GM21737 (cell line): ENCODE measurements at regions not wholly inside any gene's neighbourhood (a gene's known extent, or its start where the extent isn't known, plus 50 kb on each side); places are given as distances from the start of the nearest gene placed in this dataset.

Source experiments
- ATAC-seq: cut with Tn5 transposase; IDR thresholded peaks from one replicate; pipeline ENCODE4 v1.9.1; 2021; ENCODE audit warnings: mild to moderate bottlenecking, moderate library complexity; ENCODE audit not compliant: unreplicated experiment

GRCh38 chr2:59938181-59938580 lies 615.3 kb downstream of the BCL11A start:
- ATAC-seq: no peak

DNA sequence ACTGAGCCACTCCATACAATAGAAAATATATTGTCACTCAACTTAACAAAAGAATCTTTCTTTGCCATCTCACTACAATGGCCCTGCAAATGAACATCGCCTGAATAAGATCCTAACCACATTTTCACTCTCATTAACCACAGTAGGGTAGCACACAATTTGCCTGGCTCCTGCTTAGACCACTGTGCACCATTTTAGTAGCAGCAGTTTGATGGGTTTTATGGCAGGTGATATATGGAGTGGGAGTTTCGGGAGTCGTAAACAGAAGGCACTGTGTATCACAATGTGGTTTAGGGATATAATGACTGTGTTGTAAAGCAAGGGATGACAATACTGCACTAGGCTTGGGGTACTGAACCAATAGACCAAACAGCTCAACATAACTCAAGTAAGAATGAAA lies 617.4 kb downstream of the BCL11A start:
- no peak for ATAC-seq

- no peak for ATAC-seq
These were observed 618.4 kb downstream of the BCL11A start for GRCh38 chr2:59935005-59935404.

DNA sequence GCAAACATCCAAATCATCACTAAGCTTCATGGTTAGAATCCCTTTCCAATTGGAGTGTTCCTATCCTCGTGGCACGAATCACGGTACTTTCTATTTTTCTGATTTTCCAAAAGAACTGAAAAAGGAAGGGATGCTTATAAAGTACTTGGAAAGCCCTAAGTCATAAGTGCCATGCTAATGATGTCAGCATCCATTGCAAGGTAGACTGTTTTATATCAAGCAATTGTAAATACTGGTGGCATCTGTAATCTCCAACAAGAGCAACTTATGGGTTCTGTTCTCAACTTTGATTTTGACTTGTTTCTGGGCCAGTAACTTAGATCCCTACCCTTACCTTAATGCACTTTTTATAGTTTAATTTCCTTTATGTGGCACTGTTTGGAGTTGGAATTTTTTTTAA lies 619.5 kb downstream of the BCL11A start:
- no peak for ATAC-seq

- no peak for ATAC-seq
These were observed 621.1 kb downstream of the BCL11A start for GRCh38 chr2:59932341-59932740.

GRCh38 chr2:59930430-59930829 lies 623.0 kb downstream of the BCL11A start:
- ATAC-seq: no peak

DNA sequence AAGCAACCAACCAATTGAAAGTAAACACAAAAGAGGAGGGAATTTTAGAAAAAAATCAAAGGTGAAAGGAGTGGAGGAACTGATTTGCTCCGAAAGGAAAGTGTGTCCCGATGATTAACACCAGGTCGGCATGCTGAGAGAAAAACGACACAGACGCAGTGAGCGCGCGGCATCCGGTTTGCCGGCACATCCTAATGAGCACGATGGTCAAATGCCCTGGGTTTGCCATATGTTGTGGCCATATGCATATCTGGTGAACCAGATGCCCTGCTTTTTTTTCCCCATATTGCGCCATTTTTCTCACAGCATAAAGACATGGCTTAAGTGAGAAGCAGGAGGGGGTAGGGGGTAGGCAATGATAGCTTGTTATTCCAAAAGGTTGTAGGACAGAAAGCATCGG lies 626.7 kb downstream of the BCL11A start:
- no peak for ATAC-seq

DNA sequence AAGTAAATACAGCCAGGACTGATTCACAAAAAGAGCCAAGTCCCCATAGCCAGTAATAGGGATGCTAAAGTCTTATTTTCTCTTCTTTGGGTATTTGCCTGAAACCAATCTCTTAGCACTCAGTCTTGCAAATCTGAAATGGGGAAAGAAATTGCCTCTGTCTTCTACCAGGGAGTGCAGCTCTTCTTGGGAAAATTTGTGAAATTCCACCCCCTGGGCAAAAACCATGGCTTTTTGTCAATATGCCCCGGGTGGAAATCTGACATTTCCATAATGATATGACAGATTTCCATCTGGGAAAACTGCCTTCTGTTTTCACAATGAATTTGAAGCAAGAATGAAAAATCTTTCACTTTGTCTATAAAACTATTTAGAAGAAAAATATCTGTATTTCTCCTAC lies 628.1 kb downstream of the BCL11A start:
- ATAC-seq: no peak

- no peak for ATAC-seq
These were observed 629.1 kb downstream of the BCL11A start for GRCh38 chr2:59924346-59924745.

DNA sequence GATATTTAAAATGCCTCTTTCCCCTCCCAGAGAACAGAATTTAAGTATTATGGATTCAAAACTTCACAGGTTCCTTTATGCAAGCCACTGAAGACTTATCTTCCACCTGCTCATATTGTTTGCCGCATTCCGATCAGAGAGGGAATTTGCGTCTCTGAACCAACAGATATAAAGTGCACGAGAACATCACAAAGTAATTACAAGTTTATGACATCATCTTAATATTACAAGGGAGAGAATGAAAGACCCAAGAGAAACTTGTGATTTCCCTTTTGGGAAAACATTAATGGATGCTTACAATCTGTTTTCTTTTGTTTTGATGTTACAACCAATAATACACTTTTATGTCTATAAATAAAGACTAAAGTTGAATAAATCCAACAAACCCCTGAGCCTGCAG lies 631.0 kb downstream of the BCL11A start:
- no peak for ATAC-seq

- ATAC-seq: no peak
These were observed 631.7 kb downstream of the BCL11A start for GRCh38 chr2:59921743-59922142.

DNA sequence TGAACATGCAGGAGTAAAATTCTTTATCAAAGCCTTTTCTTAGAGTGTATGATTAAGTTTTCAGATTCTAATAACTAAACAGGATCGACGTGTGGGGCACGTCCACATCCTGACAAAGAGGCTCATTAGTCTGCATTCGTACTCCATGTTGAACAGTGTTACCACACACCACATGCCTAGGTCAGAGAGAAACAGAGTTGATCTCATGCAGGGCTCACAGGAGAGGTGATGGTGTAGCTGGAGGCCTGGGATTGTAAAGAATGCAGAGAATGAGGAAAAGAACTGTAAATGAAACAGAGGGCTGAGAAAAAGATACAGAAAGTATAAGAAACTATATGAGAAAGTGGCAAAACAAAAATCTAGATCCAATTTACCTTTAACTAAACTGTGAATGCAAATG lies 632.5 kb downstream of the BCL11A start:
- ATAC-seq: no peak

DNA sequence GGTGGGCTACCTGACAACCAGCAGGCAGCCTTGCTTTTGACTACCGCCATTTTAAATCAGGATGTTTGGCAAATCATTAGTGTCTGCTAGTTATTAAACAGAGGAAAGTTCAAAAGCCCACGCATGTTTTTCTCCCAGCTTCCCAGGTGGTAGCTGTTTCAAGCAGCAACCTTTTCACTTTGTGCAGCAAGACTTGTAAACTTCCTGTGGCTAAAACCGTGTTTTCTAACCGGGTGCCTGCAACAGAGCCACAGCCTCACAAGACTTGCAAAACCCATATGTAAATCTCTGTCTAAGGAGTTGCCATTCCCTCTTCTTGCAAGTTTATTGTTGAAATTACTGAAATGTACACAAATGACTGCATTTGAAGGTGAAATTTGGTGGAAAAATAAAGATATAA lies 633.1 kb downstream of the BCL11A start:
- no peak for ATAC-seq

GRCh38 chr2:59919579-59919978 lies 633.9 kb downstream of the BCL11A start:
- ATAC-seq: no peak

DNA sequence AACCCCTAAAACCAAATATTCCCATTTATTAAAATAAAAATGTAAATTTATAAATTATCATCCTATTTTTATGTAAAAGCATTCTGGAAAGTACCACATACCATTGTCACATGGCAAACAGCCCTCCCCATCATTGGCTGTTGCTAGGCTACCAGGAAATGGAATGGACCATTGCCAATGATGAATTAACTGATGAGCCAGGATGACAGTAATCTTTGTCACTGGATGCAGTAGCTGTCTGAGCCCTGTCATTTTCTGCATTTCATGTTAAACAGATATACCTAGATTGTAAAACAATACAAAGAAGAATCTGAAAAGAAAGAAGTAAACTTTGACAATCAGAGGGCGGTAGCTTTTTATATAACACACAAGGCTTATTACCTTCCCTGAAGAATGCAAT lies 641.4 kb downstream of the BCL11A start:
- ATAC-seq: no peak

- ATAC-seq: no peak
These were observed 643.3 kb downstream of the BCL11A start for GRCh38 chr2:59910166-59910565.

DNA sequence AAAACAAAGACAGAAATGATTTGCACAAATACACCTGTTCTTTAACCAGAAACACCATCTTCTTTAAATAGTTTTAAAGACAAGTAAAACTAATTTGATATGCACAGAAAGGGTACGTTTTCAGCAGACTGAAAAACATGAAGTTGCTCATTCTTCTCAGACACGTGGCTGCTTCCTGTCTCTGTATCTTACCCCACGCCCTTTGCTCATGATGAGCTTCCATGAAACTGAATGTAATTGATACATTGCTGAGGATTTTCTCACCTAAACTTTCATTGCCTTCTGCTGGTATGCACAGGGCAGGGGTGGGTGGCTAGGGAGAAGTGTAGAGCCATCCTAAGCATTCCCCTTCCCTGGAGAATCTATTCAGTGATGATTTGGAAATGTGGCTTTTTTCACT lies 644.3 kb downstream of the BCL11A start:
- no peak for ATAC-seq

- ATAC-seq: no peak
These were observed 647.7 kb downstream of the BCL11A start for GRCh38 chr2:59905731-59906130.

DNA sequence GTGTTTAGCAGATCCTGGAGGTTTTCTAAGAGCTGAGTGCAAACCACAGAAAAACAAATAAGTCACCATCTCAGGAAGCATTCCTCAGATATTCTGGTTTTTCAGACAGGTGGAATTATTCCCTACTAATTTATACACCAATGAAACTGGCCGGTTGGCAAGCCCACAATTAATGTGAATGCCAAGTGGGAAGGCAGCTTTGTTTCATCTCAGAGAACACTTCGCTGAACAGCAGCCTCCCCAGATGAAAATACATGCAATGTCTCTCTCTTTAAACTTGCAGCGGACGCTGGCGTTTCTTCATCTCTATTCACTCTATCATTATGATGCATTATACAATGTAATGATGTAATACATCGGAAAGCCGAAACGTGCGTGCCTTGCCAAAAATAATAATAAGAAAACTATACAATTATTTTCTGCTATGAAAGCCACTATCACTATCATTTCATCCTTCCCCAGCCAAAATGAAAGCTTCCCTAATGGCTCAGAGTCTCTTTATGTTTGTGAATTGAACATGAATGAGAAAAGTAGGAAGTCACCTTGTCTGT lies 649.4 kb downstream of the BCL11A start:
- no peak for ATAC-seq

DNA sequence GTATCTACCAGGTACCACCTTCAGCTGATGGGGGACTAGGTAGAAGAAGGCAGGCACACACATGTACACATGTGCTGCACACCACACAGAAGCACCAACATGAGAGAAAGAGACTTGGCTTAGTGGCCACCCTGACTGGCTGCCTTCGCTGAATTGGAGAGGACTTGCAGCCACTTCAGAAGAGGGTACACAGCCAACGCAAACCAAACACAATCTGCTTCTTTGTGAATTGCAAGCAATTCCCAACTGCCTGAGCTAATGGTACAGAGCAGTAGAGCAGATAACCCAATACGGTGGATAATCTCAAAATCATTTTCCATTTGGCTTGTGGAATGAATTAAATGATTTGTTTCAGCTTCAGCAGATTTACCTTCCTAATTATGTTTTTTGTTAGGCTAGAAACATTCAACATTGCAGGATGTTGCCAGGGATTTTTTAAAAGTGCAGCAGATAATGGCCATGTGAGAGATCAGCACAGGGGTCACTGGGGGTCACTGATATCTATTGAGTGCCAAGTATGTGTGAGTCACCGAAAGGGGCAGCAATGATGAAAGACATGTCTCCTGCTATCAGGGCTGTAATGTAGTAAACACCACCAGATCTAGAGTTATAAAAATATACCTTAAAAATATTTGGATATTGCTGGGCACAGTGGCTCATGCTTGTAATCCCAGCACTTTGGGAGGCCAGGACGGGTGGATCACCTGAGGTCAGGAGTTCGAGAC lies 652.6 kb downstream of the BCL11A start:
- ATAC-seq: no peak

DNA sequence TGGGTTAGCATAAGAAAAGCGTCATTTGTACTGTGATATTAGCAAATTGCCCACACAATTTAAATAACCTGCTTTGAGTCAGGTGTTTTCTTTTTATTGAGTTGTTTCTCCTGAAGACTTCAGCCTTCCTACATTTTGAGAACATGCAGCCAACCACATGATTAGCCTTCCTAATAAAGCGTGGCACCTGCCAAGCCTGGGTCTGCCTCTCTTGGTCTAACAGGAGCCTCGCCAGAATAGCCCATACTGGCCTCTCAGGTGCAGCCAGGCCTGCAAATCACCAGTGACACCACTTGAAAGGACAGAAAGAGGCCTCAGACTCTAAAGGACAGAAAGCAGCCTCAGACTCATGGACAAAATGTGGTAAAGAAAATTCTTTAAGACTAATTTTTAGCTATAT lies 653.8 kb downstream of the BCL11A start:
- ATAC-seq: no peak

DNA sequence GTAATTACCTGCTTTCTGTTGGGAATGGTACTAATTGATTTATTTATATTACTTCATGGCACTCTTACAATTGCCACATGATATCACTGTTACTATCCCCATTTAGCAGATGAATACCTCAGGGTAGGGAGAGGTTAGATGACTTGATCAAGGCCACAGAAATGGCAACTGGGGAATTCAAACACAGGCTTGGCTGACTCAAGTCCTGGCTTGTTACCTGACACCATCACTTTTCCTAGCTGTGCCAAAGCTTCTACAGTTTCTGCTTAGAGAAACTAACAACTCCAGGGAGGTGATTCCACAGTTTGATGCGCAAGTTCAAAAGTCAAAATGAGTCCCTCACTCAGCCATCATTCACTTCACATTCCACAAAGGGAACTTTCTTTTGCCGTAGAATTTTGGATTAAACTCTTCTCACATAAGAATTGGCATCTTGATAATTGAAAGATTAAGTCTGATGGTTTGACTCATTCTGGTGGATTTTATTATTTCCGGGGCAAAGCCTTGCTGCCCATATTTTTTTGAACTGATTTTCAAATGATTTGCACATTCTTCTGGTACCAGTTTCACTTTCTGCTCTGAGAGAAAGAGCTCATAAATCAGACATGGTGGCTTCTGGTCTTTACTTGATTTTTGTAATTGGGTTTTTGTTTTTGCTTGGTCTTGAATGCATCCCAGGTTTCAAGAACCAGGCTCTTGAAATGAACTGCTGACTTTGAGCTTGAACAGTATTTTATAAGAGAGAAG lies 656.8 kb downstream of the BCL11A start:
- ATAC-seq: no peak
